Panc1 (cell line): ENCODE measurements at regions not wholly inside any gene's neighbourhood (a gene's known extent, or its start where the extent isn't known, plus 50 kb on each side); places are given as distances from the start of the nearest gene placed in this dataset.

Experiments used
- ATAC-seq: fragments of 200-7000 bp; cut with Tn5 transposase; 2 replicates; pipeline ENCODE4 v1.9.1; 2020; ENCODE audit warnings: mild to moderate bottlenecking, moderate library complexity
- BruUV-seq: library from RNA; stranded (reverse); fragments of 400-500 nt; replicated peaks from 2 replicates; lab custom pipeline; 2021; lab: Mats Ljungman, UMichigan
- CTCF ChIA-PET: fragments of 300-600 bp; sonication (Branson Sonifier 250); formaldehyde crosslinking; loops from one replicate; lab custom pipeline; 2022; ENCODE audit warnings: antibody characterized with exemption; lab: Charles Lee
- POLR2A ChIA-PET: fragments of 300-600 bp; sonication (Branson Sonifier 250); formaldehyde crosslinking; loops from one replicate; lab custom pipeline; 2022; ENCODE audit warnings: antibody characterized with exemption; lab: Charles Lee
- DNase-seq: peaks from one replicate; pipeline ENCODE4 v3.0.0-alpha.2; 2010; ENCODE audit warnings: low read depth, low spot score
- H3K27ac ChIP-seq: 2 replicates; pipeline ENCODE4 v1.5.1; 2011; ENCODE audit warnings: mild to moderate bottlenecking, low read length, inconsistent platforms
- H3K27me3 ChIP-seq: fragments of 200-500 bp; sonication (Bioruptor generic); 2 replicates; pipeline ENCODE4 v1.6.0; 2014; ENCODE audit warnings: low read length, inconsistent platforms; ENCODE audit not compliant: control insufficient read depth, insufficient read depth
- H3K36me3 ChIP-seq: fragments of 200-500 bp; sonication (Bioruptor generic); 2 replicates; pipeline ENCODE4 v1.5.1; 2014; ENCODE audit warnings: inconsistent platforms, mild to moderate bottlenecking, low read length, moderate library complexity; ENCODE audit not compliant: control insufficient read depth, insufficient read depth
- H3K4me1 ChIP-seq: 2 replicates; pipeline ENCODE4 v1.5.1; 2011; ENCODE audit warnings: inconsistent platforms, mild to moderate bottlenecking, low read length, moderate library complexity; ENCODE audit not compliant: control insufficient read depth, insufficient read depth
- H3K4me3 ChIP-seq, 2 experiments: 2 replicates each; pipeline ENCODE4 v1.5.1; 2011 to 2012; ENCODE audit warnings: low read depth in 2 of 2, low read length in 2 of 2, mild to moderate bottlenecking in 2 of 2, inconsistent platforms in 1 of 2, moderate library complexity in 1 of 2
- H3K9me3 ChIP-seq: fragments of 200-500 bp; sonication (Bioruptor generic); 2 replicates; pipeline ENCODE4 v1.5.1; 2014; ENCODE audit warnings: low read depth, mild to moderate bottlenecking, inconsistent platforms, low read length, moderate library complexity; ENCODE audit not compliant: control insufficient read depth, insufficient read depth
- CTCF ChIP-seq: fragments of 450-650 bp; IDR thresholded peaks from 2 replicates; pipeline ENCODE4 v1.5.1; 2017; ENCODE audit warnings: mild to moderate bottlenecking
- POLR2AphosphoS5 ChIP-seq: IDR thresholded peaks from 2 replicates; pipeline ENCODE4 v1.6.1; 2012; ENCODE audit warnings: mild to moderate bottlenecking, low read depth, low read length, moderate library complexity
- REST ChIP-seq, 2 experiments: IDR thresholded peaks; 2 replicates each; pipeline ENCODE4 v1.6.1; 2011 to 2012; ENCODE audit warnings: low read depth in 2 of 2, control low read depth in 1 of 2, low read length in 1 of 2, mild to moderate bottlenecking in 1 of 2, moderate library complexity in 1 of 2; ENCODE audit not compliant: insufficient read depth in 1 of 2
- SIN3A ChIP-seq: IDR thresholded peaks from 2 replicates; pipeline ENCODE4 v1.6.1; 2012; ENCODE audit warnings: low read depth, mild to moderate bottlenecking, low read length, moderate library complexity, borderline replicate concordance; ENCODE audit not compliant: insufficient read depth
- TCF7L2 ChIP-seq: IDR thresholded peaks from 2 replicates; pipeline ENCODE4 v1.6.1; 2011; ENCODE audit warnings: mild to moderate bottlenecking, low read depth, low read length, inconsistent platforms
- in situ Hi-C: cut with HindIII; loops from 2 replicates; pipeline ENCODE4 v1.10.0; 2016; ENCODE audit warnings: low sequenced_read_pairs, low pct_unique_long_range_greater_than_20kb
- intact Hi-C: fragments of 100-400 bp; cut with micrococcal nuclease; formaldehyde crosslinking; loops from one replicate; pipeline ENCODE4 v1.10.0; 2022; ENCODE audit not compliant: unreplicated experiment

GRCh38 chr5:106476630-106477029 is 1194.1 kb downstream of the EFNA5 start:
- no peaks in the 10 kb centered on the region for H3K36me3 ChIP-seq
- no TSS peak for BruUV-seq
- POLR2A ChIA-PET, result no interaction called here
- H3K4me1 ChIP-seq, result no peaks in the 10 kb centered on the region
- H3K27me3 ChIP-seq, result no peaks in the 10 kb centered on the region
- in situ Hi-C loops (no loop called here), intact Hi-C loops (no loop called here)
- TF ChIP-seq SIN3A, result no peak
- TF ChIP-seq REST (IDR thresholded peaks at IDR 0.05; ENCODE audit: insufficient read depth in 1 of 2, low read depth in 2 of 2, low read length in 1 of 2), result no peak
- TF ChIP-seq TCF7L2, result no peak
- TF ChIP-seq POLR2AphosphoS5, result no peak
- TF ChIP-seq CTCF, result no peak
- no peak for DNase-seq
- no peak overlapping the region for H3K27ac ChIP-seq
- H3K4me3 ChIP-seq, result no peak overlapping the region
- no peak for ATAC-seq
- no peaks in the 10 kb centered on the region for H3K9me3 ChIP-seq
- CTCF ChIA-PET, result no interaction called here

- TF ChIP-seq CTCF (no peak), TCF7L2 (no peak), SIN3A (no peak), POLR2AphosphoS5 (no peak), REST (IDR thresholded peaks at IDR 0.05; ENCODE audit: insufficient read depth in 1 of 2, low read depth in 2 of 2, low read length in 1 of 2) (no peak)
Observed at GRCh38 chr5:106474066-106474465, 1196.7 kb downstream of the EFNA5 start.

More at GRCh38 chr5:106474066-106474465, 1196.7 kb downstream of the EFNA5 start:
- intact Hi-C loops (no loop called here), in situ Hi-C loops (no loop called here)
- Histone ChIP-seq H3K36me3 (no peaks in the 10 kb centered on the region), H3K27me3 (no peaks in the 10 kb centered on the region), H3K9me3 (no peaks in the 10 kb centered on the region), H3K27ac (no peak overlapping the region), H3K4me1 (no peaks in the 10 kb centered on the region), H3K4me3 (no peak overlapping the region)
- DNase-seq, result no peak
- no TSS peak for BruUV-seq
- ATAC-seq, result no peak
- ChIA-PET CTCF (no interaction called here), POLR2A (no interaction called here)
